ENCODE measurements at regions not wholly inside any gene's neighbourhood (a gene's known extent, or its start where the extent isn't known, plus 50 kb on each side); places are given as distances from the start of the nearest gene placed in this dataset.

GRCh38 chr4:163273922-163274321, 58.5 kb downstream of the NPY1R start:
- no peak for TF ChIP-seq MYC (IDR thresholded peaks at IDR 0.05; ENCODE audit: low read depth, low read length)
- TF ChIP-seq MAX (IDR thresholded peaks at IDR 0.05; ENCODE audit: low read depth, low read length) = no peak
- H3K4me3 ChIP-seq (ENCODE audit: low read depth, low read length) = no peak overlapping the region
- no peak for DNase-seq (ENCODE audit: low read depth)

- H3K4me3 ChIP-seq (ENCODE audit: low read depth, low read length) = no peak overlapping the region
- TF ChIP-seq POLR2A (IDR thresholded peaks at IDR 0.05; ENCODE audit: extremely low read depth, insufficient read length) (no peak), MAX (IDR thresholded peaks at IDR 0.05; ENCODE audit: low read depth, low read length) (no peak), CTCF (IDR thresholded peaks at IDR 0.05; ENCODE audit: low read depth, low read length) (no peak), MYC (IDR thresholded peaks at IDR 0.05; ENCODE audit: low read depth, low read length) (no peak)
- DNase-seq (ENCODE audit: low read depth) = no peak
Measured at GRCh38 chr4:163273203-163273602, 59.2 kb downstream of the NPY1R start.

GRCh38 chr4:163271555-163272127, 60.8 kb downstream of the NPY1R start:
- TF ChIP-seq CTCF (IDR thresholded peaks at IDR 0.05; ENCODE audit: low read depth, low read length) = no peak
- TF ChIP-seq MYC (IDR thresholded peaks at IDR 0.05; ENCODE audit: low read depth, low read length) = no peak
- TF ChIP-seq POLR2A (IDR thresholded peaks at IDR 0.05; ENCODE audit: extremely low read depth, insufficient read length) = no peak
- TF ChIP-seq MAX (IDR thresholded peaks at IDR 0.05; ENCODE audit: low read depth, low read length) = no peak
- H3K4me3 ChIP-seq (ENCODE audit: low read depth, low read length) = no peak overlapping the region

GRCh38 chr4:163269869-163270268, 62.5 kb downstream of the NPY1R start:
- TF ChIP-seq POLR2A (IDR thresholded peaks at IDR 0.05; ENCODE audit: extremely low read depth, insufficient read length) (no peak), MYC (IDR thresholded peaks at IDR 0.05; ENCODE audit: low read depth, low read length) (no peak), MAX (IDR thresholded peaks at IDR 0.05; ENCODE audit: low read depth, low read length) (no peak), CTCF (IDR thresholded peaks at IDR 0.05; ENCODE audit: low read depth, low read length) (no peak)
- no peak overlapping the region for H3K4me3 ChIP-seq (ENCODE audit: low read depth, low read length)
- DNase-seq (ENCODE audit: low read depth) = no peak

More at GRCh38 chr4:163271555-163272127, 60.8 kb downstream of the NPY1R start:
- no peak for DNase-seq (ENCODE audit: low read depth)

GRCh38 chr4:163269166-163269565, 63.2 kb downstream of the NPY1R start:
- TF ChIP-seq POLR2A (IDR thresholded peaks at IDR 0.05; ENCODE audit: extremely low read depth, insufficient read length) (no peak), MYC (IDR thresholded peaks at IDR 0.05; ENCODE audit: low read depth, low read length) (no peak), CTCF (IDR thresholded peaks at IDR 0.05; ENCODE audit: low read depth, low read length) (no peak), MAX (IDR thresholded peaks at IDR 0.05; ENCODE audit: low read depth, low read length) (no peak)
- DNase-seq (ENCODE audit: low read depth) = no peak
- no peak overlapping the region for H3K4me3 ChIP-seq (ENCODE audit: low read depth, low read length)

- TF ChIP-seq CTCF (IDR thresholded peaks at IDR 0.05; ENCODE audit: low read depth, low read length) (no peak), POLR2A (IDR thresholded peaks at IDR 0.05; ENCODE audit: extremely low read depth, insufficient read length) (no peak)
- H3K4me3 ChIP-seq (ENCODE audit: low read depth, low read length) = no peak overlapping the region
- no peak for DNase-seq (ENCODE audit: low read depth)
Measured at GRCh38 chr4:163264934-163265333, 67.5 kb downstream of the NPY1R start.

Data from NB4 (cell line).